KMS-11 (cell line): ENCODE measurements at regions not wholly inside any gene's neighbourhood (a gene's known extent, or its start where the extent isn't known, plus 50 kb on each side); places are given as distances from the start of the nearest gene placed in this dataset.
"Not testable (repeated sequence)": the region's sequence is repeated elsewhere in the genome, so short reads cannot be mapped to it uniquely, and the experiment has no call there.

Experiments used
- H2AFZ ChIP-seq: fragments of 200-600 bp; sonication (generic); 2 replicates; pipeline ENCODE4 v1.6.1; 2016; ENCODE audit warnings: antibody characterized with exemption, mixed run types, low read depth
- H3K27ac ChIP-seq: fragments of 200-600 bp; sonication (generic); 2 replicates; pipeline ENCODE4 v1.6.1; 2016; ENCODE audit warnings: mild to moderate bottlenecking, mixed run types
- H3K27me3 ChIP-seq: fragments of 200-600 bp; sonication (generic); 2 replicates; pipeline ENCODE4 v1.6.1; 2017; ENCODE audit warnings: mild to moderate bottlenecking, low read depth, mixed run types, moderate library complexity; ENCODE audit not compliant: insufficient read depth
- H3K36me3 ChIP-seq: fragments of 200-600 bp; sonication (generic); 2 replicates; pipeline ENCODE4 v1.6.1; 2017; ENCODE audit warnings: mild to moderate bottlenecking, mixed run types; ENCODE audit not compliant: insufficient read depth
- H3K4me1 ChIP-seq: fragments of 200-600 bp; sonication (generic); 2 replicates; pipeline ENCODE4 v1.6.1; 2016; ENCODE audit warnings: mild to moderate bottlenecking, low read depth, mixed run types; ENCODE audit not compliant: poor library complexity, severe bottlenecking
- H3K4me2 ChIP-seq: fragments of 200-600 bp; sonication (generic); 2 replicates; pipeline ENCODE4 v1.7.0; 2016; ENCODE audit warnings: mild to moderate bottlenecking, mixed run types
- H3K4me3 ChIP-seq: fragments of 200-600 bp; sonication (generic); IDR thresholded peaks from 2 replicates; pipeline ENCODE4 v1.6.1; 2017; ENCODE audit warnings: low read depth, low read length, mixed read lengths; ENCODE audit not compliant: insufficient read depth
- H3K79me2 ChIP-seq: fragments of 200-600 bp; sonication (generic); 2 replicates; pipeline ENCODE4 v1.6.1; 2016; ENCODE audit warnings: low read depth, mixed run types; ENCODE audit not compliant: insufficient read depth
- H3K9ac ChIP-seq: fragments of 200-600 bp; sonication (generic); 2 replicates; pipeline ENCODE4 v1.6.1; 2016; ENCODE audit warnings: mild to moderate bottlenecking, mixed run types
- H4K20me1 ChIP-seq: fragments of 200-600 bp; sonication (generic); 2 replicates; pipeline ENCODE4 v1.6.1; 2016; ENCODE audit warnings: mild to moderate bottlenecking, mixed run types; ENCODE audit not compliant: insufficient read depth
- TF ChIP-seq, protein P1 (sequence below): fragments of 200-600 bp; sonication (generic); conservative IDR thresholded peaks from 2 replicates; pipeline ENCODE4 v1.6.1; 2017; ENCODE audit warnings: low read depth, mild to moderate bottlenecking, antibody characterized with exemption, low read length, moderate library complexity, mixed read lengths

DNA sequence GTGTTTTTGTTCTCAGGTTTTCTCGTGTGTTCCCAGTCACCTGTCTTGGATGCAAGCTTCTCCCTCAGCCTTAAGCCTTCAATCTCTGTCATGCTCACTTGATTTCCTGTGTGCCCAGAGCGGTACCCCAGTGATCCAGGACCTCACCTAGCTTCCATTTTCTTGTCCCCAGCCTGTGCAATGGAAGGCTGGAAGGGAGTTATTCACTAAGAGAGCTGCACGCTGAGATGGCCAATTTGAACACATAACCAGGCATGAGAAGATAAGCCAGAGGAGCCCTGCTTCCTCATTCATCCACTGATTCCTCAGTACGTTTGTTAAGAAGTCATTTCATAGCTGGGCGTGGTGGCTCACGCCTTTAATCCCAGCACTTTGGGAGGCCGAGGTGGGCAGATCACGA is 130.8 kb upstream of the SERPINE2 start:
- Histone ChIP-seq H3K36me3 (no peaks in the 10 kb centered on the region), H3K4me1 (no peaks in the 10 kb centered on the region), H3K9ac (no peak overlapping the region), H4K20me1 (no peaks in the 10 kb centered on the region), H3K4me3 (no peak overlapping the region), H3K4me2 (no peak overlapping the region), H3K79me2 (no peaks in the 10 kb centered on the region), H2AFZ (no peak overlapping the region), H3K27ac (no peak overlapping the region), H3K27me3 (no peaks in the 10 kb centered on the region)
- TF ChIP-seq, protein P1, sequence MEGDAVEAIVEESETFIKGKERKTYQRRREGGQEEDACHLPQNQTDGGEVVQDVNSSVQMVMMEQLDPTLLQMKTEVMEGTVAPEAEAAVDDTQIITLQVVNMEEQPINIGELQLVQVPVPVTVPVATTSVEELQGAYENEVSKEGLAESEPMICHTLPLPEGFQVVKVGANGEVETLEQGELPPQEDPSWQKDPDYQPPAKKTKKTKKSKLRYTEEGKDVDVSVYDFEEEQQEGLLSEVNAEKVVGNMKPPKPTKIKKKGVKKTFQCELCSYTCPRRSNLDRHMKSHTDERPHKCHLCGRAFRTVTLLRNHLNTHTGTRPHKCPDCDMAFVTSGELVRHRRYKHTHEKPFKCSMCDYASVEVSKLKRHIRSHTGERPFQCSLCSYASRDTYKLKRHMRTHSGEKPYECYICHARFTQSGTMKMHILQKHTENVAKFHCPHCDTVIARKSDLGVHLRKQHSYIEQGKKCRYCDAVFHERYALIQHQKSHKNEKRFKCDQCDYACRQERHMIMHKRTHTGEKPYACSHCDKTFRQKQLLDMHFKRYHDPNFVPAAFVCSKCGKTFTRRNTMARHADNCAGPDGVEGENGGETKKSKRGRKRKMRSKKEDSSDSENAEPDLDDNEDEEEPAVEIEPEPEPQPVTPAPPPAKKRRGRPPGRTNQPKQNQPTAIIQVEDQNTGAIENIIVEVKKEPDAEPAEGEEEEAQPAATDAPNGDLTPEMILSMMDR: no peak

DNA sequence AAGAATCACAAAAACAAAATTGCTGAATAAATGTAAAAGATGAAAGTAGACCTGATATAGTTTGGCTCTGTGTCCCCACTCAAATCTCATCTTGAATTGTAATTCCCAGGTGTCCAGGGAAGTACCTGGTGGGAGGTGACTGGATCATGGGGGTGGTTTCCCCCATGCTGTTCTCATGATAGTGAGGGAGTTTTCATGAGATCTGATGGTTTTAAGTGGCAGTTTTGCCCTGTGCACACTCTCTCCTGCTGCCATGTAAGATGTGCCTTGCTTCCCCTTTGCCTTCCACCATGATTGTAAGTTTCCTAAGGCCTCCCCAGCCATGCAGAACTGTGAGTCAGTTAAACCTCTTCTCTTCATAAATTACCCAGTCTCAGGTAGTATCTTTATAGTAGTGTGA is 128.7 kb upstream of the SERPINE2 start:
- H3K27ac ChIP-seq, H4K20me1 ChIP-seq, H3K36me3 ChIP-seq, H3K27me3 ChIP-seq, H3K9ac ChIP-seq, H3K4me1 ChIP-seq, H2AFZ ChIP-seq, H3K4me2 ChIP-seq, H3K4me3 ChIP-seq, H3K79me2 ChIP-seq: not testable (repeated sequence)

DNA sequence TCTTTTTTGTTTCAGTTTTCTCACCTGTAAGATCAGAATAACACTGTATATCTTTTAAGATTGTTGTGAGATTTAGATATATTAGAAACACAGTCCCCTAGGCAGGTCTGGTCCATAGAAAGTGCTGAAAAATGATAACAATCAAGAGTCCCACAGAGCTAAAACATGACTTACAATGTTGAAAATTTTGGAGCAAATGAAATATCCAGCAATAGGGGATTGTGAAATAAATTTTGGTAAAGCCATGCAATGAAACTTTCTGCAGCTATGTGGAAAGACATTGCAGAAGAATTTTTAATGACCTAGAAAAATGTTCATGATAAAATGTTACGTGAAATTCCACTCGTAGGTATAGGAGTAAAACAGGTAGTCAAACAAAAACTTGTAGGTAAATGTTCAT is 127.6 kb upstream of the SERPINE2 start:
- Histone ChIP-seq H3K4me2 (no peak overlapping the region), H3K36me3 (no peaks in the 10 kb centered on the region), H3K79me2 (no peaks in the 10 kb centered on the region), H3K4me3 (no peak overlapping the region), H3K9ac (no peak overlapping the region), H4K20me1 (no peaks in the 10 kb centered on the region), H3K27ac (no peak overlapping the region), H3K4me1 (peaks cover 4% of the 10 kb centered on the region), H2AFZ (no peak overlapping the region), H3K27me3 (no peaks in the 10 kb centered on the region)
- TF ChIP-seq, protein P1: no peak

DNA sequence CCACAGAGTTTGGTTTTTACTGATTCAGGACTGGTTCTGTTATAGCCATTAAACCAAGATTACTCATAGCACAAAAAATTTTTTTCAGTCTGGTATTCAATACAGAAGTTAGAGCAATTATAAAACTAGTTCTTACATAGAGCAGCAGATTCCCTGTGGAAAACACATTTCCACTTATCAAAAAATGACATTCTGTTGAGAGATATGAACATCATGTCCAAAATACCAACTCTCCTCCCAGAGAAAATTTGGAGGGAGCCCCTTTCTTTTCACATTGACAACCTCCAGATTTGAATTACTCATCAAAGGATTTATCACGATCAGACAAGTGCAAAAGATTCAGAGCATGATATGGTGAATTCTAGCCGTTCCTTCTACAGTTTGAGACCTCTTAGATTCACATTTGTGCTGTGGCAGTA is 126.8 kb upstream of the SERPINE2 start:
- no peak overlapping the region for H3K4me3 ChIP-seq
- H4K20me1 ChIP-seq: no peaks in the 10 kb centered on the region
- H3K36me3 ChIP-seq: no peaks in the 10 kb centered on the region
- H2AFZ ChIP-seq: no peak overlapping the region
- H3K4me2 ChIP-seq: no peak overlapping the region
- peaks cover 4% of the 10 kb centered on the region for H3K4me1 ChIP-seq
- TF ChIP-seq, protein P1: no peak
- H3K27ac ChIP-seq: no peak overlapping the region
- no peaks in the 10 kb centered on the region for H3K79me2 ChIP-seq
- H3K9ac ChIP-seq: no peak overlapping the region
- no peaks in the 10 kb centered on the region for H3K27me3 ChIP-seq

DNA sequence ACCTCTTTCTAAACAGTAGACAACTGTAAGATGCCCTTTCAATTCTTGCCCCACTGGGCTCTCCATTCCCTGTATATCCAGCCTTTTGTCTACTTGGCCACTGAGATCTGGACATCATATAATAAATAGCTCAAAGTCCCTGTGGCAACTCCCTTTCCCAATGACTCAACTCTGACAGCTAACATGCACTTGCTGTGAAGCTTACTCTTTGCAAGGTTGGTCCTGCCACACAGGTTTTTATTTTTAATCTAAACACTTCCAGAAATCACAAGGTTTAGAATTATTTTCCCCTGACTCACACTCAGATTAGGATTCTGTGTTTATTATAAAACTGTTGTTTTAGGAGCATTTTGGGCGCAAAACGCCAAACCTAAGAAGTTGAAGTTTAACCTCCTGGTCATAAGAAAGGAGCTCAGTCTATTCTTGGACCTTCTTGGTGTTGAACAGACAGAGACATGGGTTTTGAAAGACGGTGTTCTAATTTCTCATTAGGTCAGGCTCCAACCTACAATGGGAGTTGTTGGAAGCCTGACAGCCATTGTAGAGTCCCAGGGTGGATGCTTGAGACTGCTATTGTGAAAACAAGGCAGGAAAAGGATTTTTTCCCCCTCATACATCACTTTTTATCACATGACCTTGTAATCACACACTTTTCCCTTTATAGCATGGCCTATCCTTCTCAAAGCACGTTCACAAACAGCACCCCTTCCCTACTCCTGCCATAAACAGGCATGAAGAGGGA is 124.7 kb upstream of the SERPINE2 start:
- Histone ChIP-seq H3K4me2 (no peak overlapping the region), H3K79me2 (no peaks in the 10 kb centered on the region), H4K20me1 (no peaks in the 10 kb centered on the region), H2AFZ (no peak overlapping the region), H3K36me3 (no peaks in the 10 kb centered on the region), H3K27me3 (no peaks in the 10 kb centered on the region), H3K4me3 (no peak overlapping the region), H3K9ac (no peak overlapping the region), H3K27ac (no peak overlapping the region), H3K4me1 (peaks cover 4% of the 10 kb centered on the region)
- TF ChIP-seq, protein P1: no peak
